ENCODE measurements at regions not wholly inside any gene's neighbourhood (a gene's known extent, or its start where the extent isn't known, plus 50 kb on each side); places are given as distances from the start of the nearest gene placed in this dataset.

- no peak for DNase-seq
Observed at GRCh38 chr3:193970773-193971206, 165.2 kb upstream of the HES1 start.

- DNase-seq = no peak
Observed at GRCh38 chr3:193971261-193971751, 164.6 kb upstream of the HES1 start.

- DNase-seq = no peak
Observed at GRCh38 chr3:193971966-193972365, 164.0 kb upstream of the HES1 start.

- DNase-seq = no peak
Observed at GRCh38 chr3:193972832-193973231, 163.1 kb upstream of the HES1 start.

- no peak for DNase-seq
Observed at GRCh38 chr3:193974191-193974652, 161.7 kb upstream of the HES1 start.

- DNase-seq = no peak
Observed at GRCh38 chr3:193974671-193975535, 161.0 kb upstream of the HES1 start.

- DNase-seq = no peak
Observed at GRCh38 chr3:193977622-193978021, 158.3 kb upstream of the HES1 start.

- DNase-seq = no peak
Observed at GRCh38 chr3:193978030-193978429, 157.9 kb upstream of the HES1 start.

GRCh38 chr3:193978486-193978885 lies 157.5 kb upstream of the HES1 start:
- DNase-seq = no peak

GRCh38 chr3:193980326-193980725 lies 155.6 kb upstream of the HES1 start:
- DNase-seq = no peak

- no peak for DNase-seq
Observed at GRCh38 chr3:193980905-193981304, 155.0 kb upstream of the HES1 start.

- no peak for DNase-seq
Observed at GRCh38 chr3:193981504-193981903, 154.4 kb upstream of the HES1 start.

- no peak for DNase-seq
Observed at GRCh38 chr3:193982258-193982659, 153.7 kb upstream of the HES1 start.

GRCh38 chr3:193983846-193984818 lies 151.8 kb upstream of the HES1 start:
- DNase-seq = no peak

GRCh38 chr3:193984876-193985275 lies 151.1 kb upstream of the HES1 start:
- no peak for DNase-seq

- DNase-seq = no peak
Observed at GRCh38 chr3:193987186-193987585, 148.8 kb upstream of the HES1 start.

- no peak for DNase-seq
Observed at GRCh38 chr3:193989186-193989585, 146.8 kb upstream of the HES1 start.

GRCh38 chr3:193991666-193992424 lies 144.1 kb upstream of the HES1 start:
- no peak for DNase-seq

GRCh38 chr3:193992425-193993037 lies 143.4 kb upstream of the HES1 start:
- DNase-seq = no peak

GRCh38 chr3:193996221-193996620 lies 139.7 kb upstream of the HES1 start:
- no peak for DNase-seq

- no peak for DNase-seq
Observed at GRCh38 chr3:193996641-193997089, 139.3 kb upstream of the HES1 start.
